ENCODE measurements at regions not wholly inside any gene's neighbourhood (a gene's known extent, or its start where the extent isn't known, plus 50 kb on each side); places are given as distances from the start of the nearest gene placed in this dataset.

DNA sequence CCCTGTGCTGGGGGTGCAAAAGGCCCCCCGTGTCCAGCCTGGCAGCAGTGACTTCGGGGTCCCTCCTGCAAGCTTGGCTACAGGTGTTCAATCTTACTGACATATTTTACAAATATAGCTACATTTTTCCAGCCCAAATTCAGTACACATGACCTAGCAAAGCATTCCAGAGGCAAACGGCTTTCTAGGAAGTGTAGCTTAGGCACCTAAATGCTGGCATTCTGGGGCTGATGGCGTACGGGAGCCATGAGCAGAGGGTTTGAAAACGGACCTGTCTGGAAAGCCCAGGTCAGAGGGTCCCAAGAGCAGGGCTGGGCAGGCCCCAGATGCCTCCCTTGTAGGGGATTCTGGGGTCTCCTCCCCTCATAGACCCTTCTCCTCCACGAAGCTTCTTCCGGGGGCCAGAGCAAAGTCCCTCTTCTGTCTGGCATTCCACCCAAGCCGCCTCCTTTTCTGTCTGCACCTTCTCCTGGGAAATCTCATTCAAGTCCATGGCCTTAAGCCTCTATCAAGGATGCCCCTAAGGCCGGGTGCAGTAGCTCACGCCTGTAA is 63.3 kb upstream of the ASAP2 start:
- no peak overlapping the region for H3K4me3 ChIP-seq (ENCODE audit: insufficient read depth, low read length, poor library complexity, severe bottlenecking)
- H3K79me2 ChIP-seq (ENCODE audit: insufficient read depth, low read length) = no peaks in the 10 kb centered on the region

DNA sequence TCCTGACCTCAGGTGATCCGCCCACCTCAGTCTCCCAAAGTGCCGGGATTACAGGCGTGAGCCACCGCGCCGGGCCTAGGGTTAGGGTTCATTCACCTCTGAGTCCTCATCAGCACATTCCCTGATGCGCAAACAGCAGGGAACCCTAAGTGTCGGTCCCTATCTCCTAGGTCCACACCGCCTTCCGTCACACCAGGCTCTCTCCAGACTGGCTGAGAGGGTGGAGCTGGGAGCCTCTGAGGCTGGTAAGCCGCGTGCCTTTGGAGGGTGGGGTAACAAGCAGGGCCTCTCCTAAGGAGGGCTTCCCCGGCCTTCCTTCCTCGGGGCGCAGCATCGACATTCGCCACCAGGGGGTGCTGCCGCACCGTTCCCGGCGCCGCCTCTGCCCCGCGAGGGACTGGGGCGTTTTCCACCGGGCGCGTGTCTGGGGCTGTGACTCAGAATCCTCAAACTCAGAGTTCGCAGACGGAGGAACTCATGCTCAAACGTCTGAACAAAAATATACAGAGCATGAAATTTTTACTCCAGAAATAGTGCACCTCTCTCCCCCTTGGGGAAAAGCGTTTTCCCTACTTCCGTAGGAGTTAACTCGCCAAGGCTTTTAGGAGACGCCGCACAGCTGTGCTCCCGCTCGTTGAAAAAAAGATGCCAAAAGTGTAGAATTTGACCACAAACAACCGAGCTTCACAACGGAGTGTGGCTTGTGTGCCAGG is 63.9 kb upstream of the ASAP2 start:
- H3K27ac ChIP-seq (ENCODE audit: low read depth, low read length) = no peak overlapping the region
- H4K20me1 ChIP-seq (ENCODE audit: low read depth, low read length) = no peaks in the 10 kb centered on the region
- no peaks in the 10 kb centered on the region for H3K36me3 ChIP-seq (ENCODE audit: low read length)
- no peaks in the 10 kb centered on the region for H3K79me2 ChIP-seq (ENCODE audit: insufficient read depth, low read length)
- no peaks in the 10 kb centered on the region for H3F3A ChIP-seq (ENCODE audit: insufficient read depth)
- H2AFZ ChIP-seq (ENCODE audit: low read depth, low read length, severe bottlenecking) = no peak overlapping the region
- H3K9me3 ChIP-seq (ENCODE audit: insufficient read depth, low read length) = no peaks in the 10 kb centered on the region
- no peaks in the 10 kb centered on the region for H3K9me2 ChIP-seq (replicated peaks; ENCODE audit: insufficient read depth, low read length)
- peak overlapping the region; percentile 6 for H3K4me2 ChIP-seq (ENCODE audit: low read depth, low read length, poor library complexity, severe bottlenecking)
- H3K4me3 ChIP-seq (ENCODE audit: insufficient read depth, low read length, poor library complexity, severe bottlenecking) = no peak overlapping the region
- no peak for TF ChIP-seq EZH2phosphoT487 (conservative IDR thresholded peaks at IDR 0.05; ENCODE audit: low read length)
- TF ChIP-seq, protein P1, sequence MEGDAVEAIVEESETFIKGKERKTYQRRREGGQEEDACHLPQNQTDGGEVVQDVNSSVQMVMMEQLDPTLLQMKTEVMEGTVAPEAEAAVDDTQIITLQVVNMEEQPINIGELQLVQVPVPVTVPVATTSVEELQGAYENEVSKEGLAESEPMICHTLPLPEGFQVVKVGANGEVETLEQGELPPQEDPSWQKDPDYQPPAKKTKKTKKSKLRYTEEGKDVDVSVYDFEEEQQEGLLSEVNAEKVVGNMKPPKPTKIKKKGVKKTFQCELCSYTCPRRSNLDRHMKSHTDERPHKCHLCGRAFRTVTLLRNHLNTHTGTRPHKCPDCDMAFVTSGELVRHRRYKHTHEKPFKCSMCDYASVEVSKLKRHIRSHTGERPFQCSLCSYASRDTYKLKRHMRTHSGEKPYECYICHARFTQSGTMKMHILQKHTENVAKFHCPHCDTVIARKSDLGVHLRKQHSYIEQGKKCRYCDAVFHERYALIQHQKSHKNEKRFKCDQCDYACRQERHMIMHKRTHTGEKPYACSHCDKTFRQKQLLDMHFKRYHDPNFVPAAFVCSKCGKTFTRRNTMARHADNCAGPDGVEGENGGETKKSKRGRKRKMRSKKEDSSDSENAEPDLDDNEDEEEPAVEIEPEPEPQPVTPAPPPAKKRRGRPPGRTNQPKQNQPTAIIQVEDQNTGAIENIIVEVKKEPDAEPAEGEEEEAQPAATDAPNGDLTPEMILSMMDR (IDR thresholded peaks at IDR 0.05; ENCODE audit: insufficient read depth, low read length, poor library complexity, severe bottlenecking) = peak; percentile 81
- no peak overlapping the region for H3K9ac ChIP-seq (ENCODE audit: low read length)
- no peaks in the 10 kb centered on the region for H3K27me3 ChIP-seq (ENCODE audit: low read length)

More for the DNA sequence above, 63.3 kb upstream of the ASAP2 start:
- Histone ChIP-seq H3K9ac (ENCODE audit: low read length) (no peak overlapping the region), H4K20me1 (ENCODE audit: low read depth, low read length) (no peaks in the 10 kb centered on the region), H3K27ac (ENCODE audit: low read depth, low read length) (no peak overlapping the region), H3K36me3 (ENCODE audit: low read length) (no peaks in the 10 kb centered on the region), H3K9me3 (ENCODE audit: insufficient read depth, low read length) (no peaks in the 10 kb centered on the region), H3K4me2 (ENCODE audit: low read depth, low read length, poor library complexity, severe bottlenecking) (no peak overlapping the region), H2AFZ (ENCODE audit: low read depth, low read length, severe bottlenecking) (no peak overlapping the region), H3F3A (ENCODE audit: insufficient read depth) (no peaks in the 10 kb centered on the region), H3K9me2 (replicated peaks; ENCODE audit: insufficient read depth, low read length) (no peaks in the 10 kb centered on the region), H3K27me3 (ENCODE audit: low read length) (no peaks in the 10 kb centered on the region)
- no peak for TF ChIP-seq EZH2phosphoT487 (conservative IDR thresholded peaks at IDR 0.05; ENCODE audit: low read length)
- TF ChIP-seq, protein P1 (IDR thresholded peaks at IDR 0.05; ENCODE audit: insufficient read depth, low read length, poor library complexity, severe bottlenecking) = no peak

DNA sequence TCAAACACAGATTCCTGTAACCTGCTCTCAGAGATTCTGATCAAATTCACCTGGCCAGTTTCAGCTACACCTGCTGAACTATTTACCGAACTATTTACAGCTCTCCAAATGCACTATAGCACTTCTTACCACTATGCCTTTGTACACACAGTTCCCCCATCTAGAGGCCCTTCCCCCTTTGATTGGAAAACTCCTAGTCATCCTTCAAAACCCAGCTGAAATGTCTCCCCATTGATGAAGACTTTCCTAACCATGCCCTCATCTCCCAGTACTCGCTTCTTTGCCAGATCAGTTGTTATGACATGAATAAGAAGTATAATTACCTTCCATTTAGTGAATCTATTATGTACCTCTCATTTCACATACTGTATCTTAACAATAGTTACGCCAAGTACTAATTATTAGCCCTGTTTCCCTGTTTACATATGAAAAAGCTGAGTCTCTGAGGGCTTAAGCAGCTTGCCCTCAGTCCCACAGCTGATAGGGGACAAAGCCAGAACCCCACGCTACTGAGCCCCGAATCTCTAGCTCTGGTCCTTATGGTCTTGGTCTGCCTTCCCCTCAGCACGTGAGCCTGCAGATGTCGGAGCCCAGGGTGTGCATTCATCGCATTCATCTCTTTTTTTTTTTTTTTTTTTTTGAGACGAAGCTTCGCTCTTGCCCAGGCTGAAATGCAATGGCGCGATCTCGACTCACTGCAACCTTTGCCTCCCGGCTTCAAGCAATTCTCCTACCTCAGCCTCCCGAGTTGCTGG is 64.7 kb upstream of the ASAP2 start:
- TF ChIP-seq, protein P1 (IDR thresholded peaks at IDR 0.05; ENCODE audit: insufficient read depth, low read length, poor library complexity, severe bottlenecking) = no peak
- no peak for TF ChIP-seq EZH2phosphoT487 (conservative IDR thresholded peaks at IDR 0.05; ENCODE audit: low read length)
- H3K9me3 ChIP-seq (ENCODE audit: insufficient read depth, low read length) = no peaks in the 10 kb centered on the region
- H3K27ac ChIP-seq (ENCODE audit: low read depth, low read length) = no peak overlapping the region
- no peak overlapping the region for H3K4me3 ChIP-seq (ENCODE audit: insufficient read depth, low read length, poor library complexity, severe bottlenecking)
- H3K9ac ChIP-seq (ENCODE audit: low read length) = no peak overlapping the region
- H3K4me2 ChIP-seq (ENCODE audit: low read depth, low read length, poor library complexity, severe bottlenecking) = no peak overlapping the region
- H3K79me2 ChIP-seq (ENCODE audit: insufficient read depth, low read length) = no peaks in the 10 kb centered on the region
- no peak overlapping the region for H2AFZ ChIP-seq (ENCODE audit: low read depth, low read length, severe bottlenecking)
- H3K9me2 ChIP-seq (replicated peaks; ENCODE audit: insufficient read depth, low read length) = no peaks in the 10 kb centered on the region
- H3F3A ChIP-seq (ENCODE audit: insufficient read depth) = no peaks in the 10 kb centered on the region
- H3K27me3 ChIP-seq (ENCODE audit: low read length) = no peaks in the 10 kb centered on the region
- no peaks in the 10 kb centered on the region for H3K36me3 ChIP-seq (ENCODE audit: low read length)
- H4K20me1 ChIP-seq (ENCODE audit: low read depth, low read length) = no peaks in the 10 kb centered on the region
